CD4-positive, alpha-beta T cell treated with Interleukin-10 for 1 hour (primary cell): ENCODE measurements at regions not wholly inside any gene's neighbourhood (a gene's known extent, or its start where the extent isn't known, plus 50 kb on each side); places are given as distances from the start of the nearest gene placed in this dataset.

Experiments
- DNase-seq: peaks from one replicate; pipeline ENCODE4 v3.0.0-alpha.2; 2020

DNA sequence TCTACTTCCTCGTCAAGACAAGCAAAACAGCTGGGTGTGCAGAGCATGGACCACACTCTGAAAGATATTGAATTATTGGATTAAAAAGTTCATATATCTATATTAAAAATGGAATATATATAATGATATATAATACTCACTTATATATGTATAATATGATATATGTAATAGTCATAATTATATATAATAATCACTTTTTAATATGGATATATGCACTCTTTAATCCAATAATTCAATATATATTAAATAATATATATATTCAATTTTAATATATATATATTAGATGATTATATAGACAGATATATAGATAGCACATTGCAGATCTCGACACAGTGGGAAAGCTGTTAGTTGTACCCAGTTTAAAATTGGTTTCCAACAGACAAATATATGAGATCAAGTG is 182.1 kb upstream of the CARD18 start:
- DNase-seq: no peak

DNA sequence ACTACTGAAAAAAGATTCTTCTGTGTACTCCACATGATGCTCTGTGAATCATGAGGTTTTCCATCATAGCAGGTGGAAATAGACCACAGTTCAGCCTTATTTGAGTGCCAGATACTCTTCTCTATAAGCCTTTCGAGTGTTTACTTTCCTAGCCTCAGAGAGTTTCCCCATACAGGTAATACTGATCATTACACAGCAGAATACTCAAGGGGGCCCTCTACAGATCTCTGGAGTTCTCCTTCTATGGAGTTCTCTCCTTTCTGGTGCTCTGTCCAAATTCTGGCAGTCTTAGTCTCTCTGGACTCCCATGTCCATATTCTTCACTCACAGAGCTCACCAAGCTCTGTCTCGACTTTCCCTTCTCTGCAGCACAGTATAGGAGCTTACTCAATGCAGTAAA is 175.7 kb upstream of the CARD18 start:
- DNase-seq: no peak

DNA sequence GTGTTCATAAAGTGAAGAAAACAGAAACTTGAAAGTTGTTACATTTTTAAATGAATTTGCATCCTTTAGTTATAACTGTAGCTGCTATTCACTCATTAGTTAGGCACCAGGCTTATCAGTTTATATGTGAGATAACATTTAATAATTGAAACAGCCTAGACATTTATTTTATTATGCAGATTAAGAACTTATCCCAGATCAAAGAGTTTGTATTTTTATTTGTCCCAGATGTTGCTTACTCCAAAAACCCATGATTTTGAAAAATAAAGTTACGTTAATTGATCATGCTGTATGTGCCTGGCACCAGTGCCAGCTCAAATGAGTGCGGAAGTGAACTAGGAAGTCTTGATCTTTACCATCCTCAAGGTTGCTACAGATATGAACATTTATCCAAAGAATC is 172.7 kb upstream of the CARD18 start:
- DNase-seq: no peak

DNA sequence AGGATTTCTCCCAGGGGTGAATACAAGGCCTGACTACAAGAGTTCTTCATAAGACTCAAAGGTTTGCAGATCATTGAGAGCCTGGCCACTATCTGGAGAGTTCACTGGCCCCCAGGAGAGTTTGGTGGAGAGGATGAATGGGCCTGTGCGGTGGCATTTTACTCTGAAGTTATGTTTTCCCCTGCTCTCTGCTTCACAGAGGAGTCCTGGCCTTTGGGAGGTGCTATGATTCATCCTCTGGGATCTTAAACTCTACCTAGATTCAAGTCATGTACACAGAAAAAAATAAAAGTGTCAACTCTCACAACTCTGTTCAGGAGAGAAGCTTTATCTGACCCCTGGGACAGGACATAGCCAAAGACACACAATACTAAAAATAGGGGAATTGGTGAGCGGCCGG is 159.1 kb upstream of the CARD18 start:
- no peak for DNase-seq

DNA sequence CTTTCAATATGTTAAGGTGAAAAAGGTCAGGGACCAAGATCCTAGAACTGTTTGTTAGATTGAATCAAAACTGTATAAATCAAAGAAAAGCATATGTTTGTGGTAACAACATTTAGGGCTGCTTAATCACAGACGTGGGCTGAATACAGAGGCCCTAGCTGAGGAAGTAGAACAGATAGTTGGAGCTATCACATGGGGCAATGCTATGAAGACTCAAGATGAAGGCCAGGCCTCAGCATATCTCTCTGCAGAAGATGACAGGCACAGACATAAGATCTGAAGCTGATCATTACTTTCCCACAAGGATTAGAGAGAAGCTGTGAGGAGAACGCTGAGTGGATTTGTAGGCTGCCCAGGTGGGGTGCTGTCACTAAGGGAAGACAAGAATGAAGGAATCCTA is 158.6 kb upstream of the CARD18 start:
- no peak for DNase-seq

DNA sequence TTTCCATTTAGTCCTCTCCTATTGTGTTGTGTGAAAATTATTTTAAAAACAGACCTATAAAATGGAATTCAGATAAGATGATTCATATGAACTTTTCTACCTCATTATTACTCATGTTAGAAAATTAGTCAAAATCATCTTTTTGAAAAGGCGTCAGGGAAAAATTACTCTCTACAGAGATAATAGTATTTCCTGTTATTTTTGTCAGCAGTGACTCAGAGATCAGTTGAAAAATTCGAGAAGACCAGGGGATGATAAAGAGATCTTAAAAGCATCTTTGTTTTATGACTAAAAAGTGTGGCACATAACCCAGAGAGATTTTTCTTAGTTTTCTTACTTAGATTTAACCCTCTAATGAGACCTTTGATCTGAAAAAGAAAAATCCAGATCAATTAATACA is 157.9 kb upstream of the CARD18 start:
- DNase-seq: no peak

DNA sequence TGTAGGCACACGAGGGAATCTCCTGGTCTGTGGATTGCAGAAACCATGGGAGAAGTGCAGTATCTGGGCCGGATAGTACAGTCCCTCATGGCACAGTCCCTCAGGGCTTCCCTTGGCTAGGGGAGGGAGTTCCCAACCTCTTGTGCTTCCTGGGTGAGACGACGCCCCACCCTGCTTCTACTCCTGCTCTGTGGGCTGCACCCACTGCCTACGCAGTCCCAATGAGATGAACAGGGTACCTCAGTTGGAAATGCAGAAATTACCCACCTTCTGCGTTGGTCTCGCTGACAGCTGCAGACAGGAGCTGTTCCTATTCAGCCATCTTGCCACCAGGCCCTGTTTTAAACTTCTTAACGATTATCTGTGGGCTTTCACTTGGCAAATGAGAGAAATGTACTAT is 157.2 kb upstream of the CARD18 start:
- no peak for DNase-seq

DNA sequence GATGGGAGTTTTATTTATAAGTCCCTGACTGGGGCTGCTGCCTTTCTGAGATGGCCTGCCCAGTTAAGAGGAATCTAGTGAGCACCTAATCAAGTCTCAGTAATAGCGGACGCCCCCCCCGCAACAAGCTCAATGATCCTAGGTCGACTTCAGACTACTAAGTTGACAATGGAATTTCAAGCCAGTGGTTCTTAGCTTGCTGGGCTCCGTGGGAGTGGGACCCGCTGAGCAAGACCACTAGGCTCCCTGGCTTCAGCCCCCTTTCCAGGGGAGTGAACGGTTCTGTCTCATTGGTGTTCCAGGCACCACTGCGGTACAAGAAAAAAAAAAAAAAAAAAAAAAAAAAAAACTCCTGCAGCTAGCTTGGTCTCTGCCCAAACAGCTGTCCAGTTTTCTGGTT is 156.8 kb upstream of the CARD18 start:
- DNase-seq: no peak

DNA sequence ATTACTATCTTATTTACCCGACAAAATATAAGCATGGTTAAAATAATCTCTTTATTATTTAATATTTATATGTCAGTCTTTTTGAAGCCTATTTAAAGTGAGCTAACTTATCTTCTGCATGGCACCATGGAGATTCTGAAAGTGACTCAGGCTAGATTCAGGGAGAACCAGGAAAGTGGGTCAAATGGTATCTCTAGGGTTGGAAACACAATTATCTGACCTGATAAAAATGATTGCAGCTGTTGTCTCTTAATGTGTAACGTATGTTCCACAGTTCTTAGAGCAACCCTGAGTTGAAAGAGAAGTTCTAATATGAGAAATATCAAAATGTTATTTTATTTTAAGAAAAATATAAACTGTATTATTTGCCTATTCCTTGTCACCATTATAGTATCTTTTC is 143.1 kb upstream of the CARD18 start:
- no peak for DNase-seq

DNA sequence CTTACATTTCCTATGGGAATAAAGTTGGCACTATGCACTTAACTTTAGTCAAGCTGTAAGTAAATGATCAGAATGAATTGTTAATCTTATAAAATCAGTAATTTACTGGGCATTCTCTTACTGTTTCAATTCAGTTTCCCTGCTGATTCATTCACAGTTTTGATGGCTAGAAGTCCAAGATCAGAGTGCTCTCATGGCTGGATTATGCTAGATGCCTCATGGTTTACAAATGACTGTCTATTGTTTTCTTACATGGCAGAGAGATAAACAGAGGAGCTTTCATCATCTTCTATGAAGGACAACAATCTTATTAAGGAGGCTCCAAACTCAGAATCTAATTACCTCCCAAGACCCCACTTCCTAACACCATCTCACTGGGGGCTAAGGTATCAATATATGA is 135.1 kb upstream of the CARD18 start:
- DNase-seq: no peak

DNA sequence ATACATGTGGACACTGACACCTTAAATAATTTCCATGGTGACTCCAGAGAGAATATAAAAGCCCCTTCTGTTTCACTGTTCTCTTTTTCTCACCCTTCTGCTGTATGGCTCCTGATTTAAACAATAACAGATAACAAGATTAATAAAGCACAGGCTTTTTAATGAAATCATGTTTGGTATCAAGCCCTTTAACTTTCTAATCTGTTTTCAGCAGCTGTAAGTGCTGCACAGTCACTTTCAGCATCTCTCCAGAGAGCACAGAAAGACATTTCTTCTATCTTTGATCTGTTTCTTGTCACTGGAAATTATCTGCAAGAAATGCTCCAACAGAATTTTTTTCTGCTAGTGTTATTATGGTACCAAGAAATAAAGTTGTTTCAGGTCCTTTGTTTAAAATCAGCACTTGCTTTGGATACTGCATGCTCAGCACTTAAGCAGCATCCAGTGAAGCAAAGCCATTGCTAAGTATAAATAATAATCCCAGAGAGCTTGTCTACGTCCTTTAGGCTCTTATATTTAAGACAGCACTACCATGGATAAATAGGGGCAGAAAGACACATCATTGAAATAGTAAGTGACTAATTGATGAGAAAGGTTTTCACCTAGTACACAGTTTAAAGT is 134.2 kb upstream of the CARD18 start:
- DNase-seq: no peak

DNA sequence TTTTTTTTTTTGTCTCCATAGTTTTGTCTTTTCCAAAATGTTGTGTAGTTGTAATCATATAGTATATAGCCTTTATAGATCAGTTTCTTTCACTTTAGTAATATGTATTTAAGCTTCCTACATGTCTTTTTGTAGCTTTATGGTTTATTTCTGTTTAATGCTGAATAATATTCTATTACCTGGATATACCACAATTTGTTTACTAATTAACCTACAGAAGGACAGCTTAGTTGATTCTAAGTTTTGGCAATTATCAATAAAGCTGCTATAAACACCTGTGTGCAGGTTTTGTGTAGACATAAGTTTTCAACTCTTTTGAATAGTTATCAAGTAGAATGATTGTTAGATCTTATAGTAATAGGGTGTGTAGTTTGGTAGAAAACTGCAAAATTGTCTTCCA is 130.3 kb upstream of the CARD18 start:
- no peak for DNase-seq

DNA sequence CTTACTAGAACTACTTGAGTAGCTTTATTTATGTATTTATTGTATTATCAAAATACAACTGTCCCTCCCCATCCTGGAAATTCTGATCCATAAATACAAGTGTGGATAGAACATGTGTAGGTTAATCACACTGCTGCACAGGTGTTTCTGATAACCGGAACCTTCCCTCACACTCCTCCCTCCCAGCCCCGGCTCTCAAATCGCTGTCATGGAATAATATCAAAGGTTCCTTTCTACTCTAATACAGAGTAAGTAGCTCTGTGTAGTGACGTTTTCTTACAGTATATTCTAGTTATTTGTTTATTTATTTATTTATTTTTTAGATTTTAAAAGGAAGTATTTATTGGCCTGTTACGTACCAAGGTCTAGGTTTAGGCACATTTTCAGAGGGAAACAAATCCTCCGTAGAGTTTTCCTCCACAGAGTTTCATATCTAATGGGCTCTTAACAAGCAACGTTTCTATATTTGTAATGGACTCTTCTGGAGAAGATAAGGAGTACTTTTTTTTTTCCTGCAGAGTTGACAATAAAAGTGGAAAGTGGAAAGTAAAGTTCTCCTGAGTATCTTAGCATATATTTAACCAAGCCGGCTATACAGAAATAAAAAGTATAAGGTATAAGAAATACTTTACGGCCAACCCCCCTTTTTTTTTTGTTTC is 129.0 kb upstream of the CARD18 start:
- no peak for DNase-seq

DNA sequence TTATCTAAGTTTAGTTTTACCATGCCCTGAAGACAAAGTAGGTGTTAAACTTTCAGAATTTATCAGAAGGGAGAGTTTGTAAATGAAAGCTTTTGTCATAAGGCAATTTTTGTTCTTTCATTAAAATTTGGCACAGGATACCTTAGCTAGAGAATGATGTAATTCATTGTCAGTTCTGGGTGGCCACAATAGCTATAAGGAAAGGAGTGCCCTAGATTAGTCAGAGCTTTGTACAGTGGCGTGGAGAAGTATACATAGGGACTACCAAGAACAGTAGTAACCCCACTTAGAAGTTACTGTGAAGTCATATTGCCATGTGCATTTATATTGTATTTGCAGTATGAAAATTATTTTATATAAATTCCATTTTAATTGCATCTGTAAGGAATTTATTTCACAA is 126.3 kb upstream of the CARD18 start:
- no peak for DNase-seq

DNA sequence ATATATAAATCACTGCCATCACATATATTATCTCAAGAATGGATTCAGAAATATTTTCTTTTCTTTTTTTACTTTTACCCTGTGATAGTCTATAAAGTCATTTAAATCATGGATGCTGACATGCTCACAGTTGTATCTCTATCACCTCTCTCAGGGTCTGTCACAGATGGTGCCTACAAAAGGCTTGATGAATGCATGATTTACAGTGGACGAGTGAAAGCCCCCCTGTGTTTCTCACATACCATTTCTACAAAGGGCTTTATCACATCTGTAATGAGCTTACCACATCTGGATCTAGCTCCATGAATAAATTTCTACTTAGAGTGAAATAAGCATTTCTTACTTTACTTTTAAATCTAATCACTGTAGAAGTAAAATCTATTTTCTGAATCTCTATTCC is 121.4 kb upstream of the CARD18 start:
- no peak for DNase-seq

DNA sequence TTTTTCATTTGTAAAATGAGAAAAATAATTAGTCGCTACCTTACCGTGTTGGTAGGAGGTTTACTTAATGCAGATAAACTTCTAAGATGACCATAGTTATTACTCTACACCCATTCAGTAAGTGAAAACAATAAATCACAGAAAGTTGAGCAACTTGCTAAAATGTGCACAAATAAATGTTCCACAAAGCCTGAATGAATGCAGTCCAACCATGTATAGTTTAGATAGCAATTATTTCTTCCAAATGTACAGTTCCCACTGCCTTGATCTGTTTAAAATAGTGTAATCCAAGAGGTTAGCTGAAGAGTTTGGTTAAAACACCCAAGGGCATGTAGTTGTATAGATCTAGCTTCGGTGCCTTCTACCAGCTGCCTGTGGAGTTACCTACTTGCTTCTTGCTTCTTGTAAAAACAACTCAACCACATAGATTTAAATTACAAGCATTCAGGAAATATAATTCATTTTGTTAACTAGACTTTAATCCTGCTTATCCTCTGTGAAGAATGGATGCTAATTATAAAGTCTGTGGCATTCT is 106.3 kb upstream of the CARD18 start:
- DNase-seq: no peak

DNA sequence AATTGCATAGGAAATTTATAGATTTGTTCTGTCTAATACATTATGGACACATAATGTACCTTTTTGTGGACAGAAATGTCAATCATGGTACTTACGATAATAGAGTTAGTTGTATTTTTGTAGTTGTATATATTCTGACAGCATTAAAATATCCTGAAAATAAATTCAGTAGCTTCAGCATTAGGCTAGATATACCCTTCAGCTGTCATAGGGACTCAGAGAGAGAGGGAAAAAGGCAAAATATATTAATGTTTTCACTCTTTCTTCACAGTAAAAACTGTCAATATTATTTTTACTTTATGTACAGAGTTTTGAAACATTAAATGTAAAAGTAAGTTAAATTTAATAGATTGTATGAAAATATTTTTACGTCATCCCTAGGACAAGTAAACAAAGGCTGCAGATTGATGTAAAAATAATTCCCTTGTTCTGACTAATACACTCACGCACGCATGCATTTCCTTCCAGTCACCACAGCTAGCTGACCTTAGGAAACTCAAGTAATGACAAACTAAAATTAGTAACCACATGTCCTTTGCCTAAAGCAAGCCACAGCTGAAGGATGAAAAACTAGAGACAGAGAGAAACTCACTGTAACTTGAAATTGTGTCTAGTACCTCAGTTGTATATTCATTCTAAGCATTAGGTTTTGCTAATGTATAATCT is 104.7 kb upstream of the CARD18 start:
- DNase-seq: no peak

DNA sequence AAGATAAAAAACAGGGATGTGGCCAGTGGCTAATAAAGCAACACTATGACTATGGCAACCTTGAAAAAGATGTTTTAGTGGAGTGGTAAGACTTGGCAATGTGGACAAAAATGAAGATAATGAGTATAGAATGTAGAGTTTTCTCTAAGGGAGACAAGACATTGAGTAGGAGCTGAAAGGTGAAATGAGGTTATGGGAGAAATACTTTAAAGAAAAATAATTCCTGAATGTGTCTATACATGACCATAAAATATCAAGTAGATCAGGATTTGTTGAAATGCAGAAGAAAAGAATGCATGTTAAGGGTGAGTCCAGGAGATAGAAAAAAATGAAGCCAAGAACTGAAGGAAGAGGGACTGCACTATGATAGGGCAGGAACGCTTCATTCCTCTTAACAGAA is 101.6 kb upstream of the CARD18 start:
- DNase-seq: no peak

DNA sequence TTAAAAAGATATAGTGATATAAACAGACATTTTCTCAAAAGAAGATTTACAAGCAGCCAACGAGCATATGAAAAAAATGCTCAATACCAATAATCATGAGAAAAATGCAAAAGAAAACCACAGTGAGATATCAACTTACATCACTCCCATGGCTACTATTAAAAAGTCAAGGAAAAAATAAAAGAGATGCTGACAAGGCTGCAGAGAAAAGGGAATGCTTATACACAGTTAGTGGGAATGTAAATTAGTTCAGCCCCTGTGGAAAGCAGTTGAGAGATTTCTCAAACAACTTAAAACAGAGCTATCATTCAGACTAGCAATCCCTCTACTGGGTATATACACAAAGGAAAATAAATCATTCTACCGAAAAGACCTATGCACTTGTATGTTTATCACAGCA is 97.1 kb upstream of the CARD18 start:
- DNase-seq: no peak

DNA sequence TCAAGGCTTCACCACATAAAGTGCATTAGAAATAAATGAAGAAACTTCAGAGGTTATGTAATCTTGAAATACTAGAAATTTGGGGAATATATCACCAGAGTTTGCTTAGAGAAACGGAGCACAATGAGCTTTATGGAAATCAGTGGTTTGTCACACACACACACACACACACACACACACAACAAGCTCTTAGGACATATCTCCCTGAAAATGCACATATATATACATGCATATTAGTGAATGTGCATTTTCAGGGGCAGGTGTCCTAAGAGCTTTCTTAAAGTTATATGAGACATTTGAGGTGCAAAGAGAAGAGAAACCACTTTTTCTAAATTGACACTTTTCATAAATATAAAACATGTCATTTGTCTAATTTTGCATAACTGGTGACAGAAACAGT is 93.7 kb upstream of the CARD18 start:
- DNase-seq: no peak

DNA sequence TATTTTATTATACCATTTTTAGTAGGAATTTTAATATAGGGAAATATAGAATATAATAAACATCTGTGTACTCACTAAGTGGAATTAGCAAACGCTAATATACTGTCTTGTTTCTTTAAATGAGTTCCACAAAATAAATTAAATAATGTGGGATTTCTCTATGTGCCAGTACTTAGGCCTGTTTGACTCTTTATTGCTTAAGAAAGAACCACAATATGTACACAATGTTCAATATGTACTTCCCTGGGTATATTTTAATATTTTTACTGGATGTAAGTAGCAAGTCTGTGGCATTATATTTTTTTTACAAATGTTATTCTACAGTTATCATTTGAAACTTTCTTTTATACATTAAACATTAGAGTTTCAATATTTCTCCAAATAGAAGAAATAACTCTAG is 92.5 kb upstream of the CARD18 start:
- DNase-seq: no peak

DNA sequence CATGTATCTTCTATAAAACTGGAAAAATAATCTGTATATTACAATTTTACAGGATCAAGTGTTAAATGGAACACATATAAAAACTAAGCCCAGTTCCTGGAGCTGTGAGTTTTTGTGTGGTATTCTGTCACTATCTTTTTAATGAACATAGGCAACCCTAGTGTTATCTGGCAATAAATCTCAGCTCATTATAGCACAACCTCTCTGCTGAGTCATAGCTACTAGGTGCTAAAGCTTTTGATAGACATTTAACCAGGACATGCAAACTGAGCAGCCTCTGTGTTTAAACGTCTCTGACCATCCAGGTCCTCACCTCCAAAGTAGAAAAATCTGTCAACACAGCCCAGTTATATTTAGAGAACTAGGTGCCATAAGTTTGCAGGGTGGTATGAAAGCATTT is 91.0 kb upstream of the CARD18 start:
- DNase-seq: no peak

DNA sequence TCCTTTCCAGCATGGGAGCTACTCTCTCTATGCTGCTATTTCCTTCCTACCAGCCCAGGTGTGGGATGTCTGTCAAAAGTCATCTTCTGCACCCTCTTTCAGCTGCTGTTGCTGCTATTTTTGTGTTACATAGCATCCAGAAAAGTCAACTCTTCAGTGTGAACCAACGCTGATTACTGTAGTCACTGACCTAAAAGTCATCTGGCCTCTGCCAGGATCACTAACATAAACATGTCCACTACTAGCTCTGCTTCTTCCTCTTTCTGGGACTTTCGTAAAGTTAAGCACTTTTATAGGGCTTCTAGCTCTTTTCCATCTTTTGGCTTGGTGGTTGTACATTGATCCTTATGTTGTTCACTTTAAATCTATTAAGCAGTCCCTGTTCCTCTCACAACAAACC is 90.2 kb upstream of the CARD18 start:
- no peak for DNase-seq

DNA sequence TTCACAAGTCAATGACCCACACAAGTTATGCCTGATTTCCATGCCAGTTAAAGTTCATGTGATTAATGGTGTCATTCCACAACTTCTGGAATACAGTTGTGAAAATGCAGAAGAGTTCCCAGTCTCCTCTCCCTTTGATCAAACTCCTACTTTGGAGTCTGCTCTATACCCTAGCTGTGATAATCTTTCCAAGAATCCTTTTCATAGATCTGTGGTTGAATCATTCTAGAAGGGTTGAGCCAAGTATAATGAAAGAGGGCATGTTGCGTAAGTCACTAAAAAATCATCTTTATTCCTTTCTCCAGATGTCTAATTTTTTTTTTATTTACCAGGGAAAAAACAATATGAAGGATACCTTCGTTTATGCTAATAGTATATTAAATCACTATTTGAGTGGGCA is 89.7 kb upstream of the CARD18 start:
- no peak for DNase-seq

DNA sequence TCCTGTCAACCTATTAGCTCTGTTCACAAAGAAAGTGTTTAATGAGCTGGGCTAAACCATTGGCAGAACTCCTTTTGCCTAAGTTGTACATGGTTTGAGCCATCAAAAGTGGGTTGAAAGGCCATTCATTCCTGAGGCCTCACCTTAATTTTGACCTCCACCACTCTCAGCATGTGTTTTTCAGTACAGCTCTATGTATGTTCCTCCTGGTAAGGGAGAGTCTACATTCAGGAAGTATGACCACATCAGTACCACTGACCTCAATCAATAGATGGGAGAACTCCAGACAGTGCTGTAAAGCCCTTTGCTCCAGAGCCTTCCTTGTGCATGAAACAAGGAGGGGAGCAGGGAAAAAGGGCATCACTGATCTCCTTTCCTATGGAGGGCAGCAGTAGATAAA is 87.8 kb upstream of the CARD18 start:
- no peak for DNase-seq
